Peyer's patch (tissue), 4 donors: ENCODE measurements at regions not wholly inside any gene's neighbourhood (a gene's known extent, or its start where the extent isn't known, plus 50 kb on each side); places are given as distances from the start of the nearest gene placed in this dataset.

Experiments
- CTCF ChIP-seq, 6 experiments: fragments of 450-650 bp in 4 of 6; fragments of 200-600 bp in 2 of 6; sonication (generic) in 1 of 6; IDR thresholded peaks; one replicate each; pipeline ENCODE4 v1.5.1; 2017 to 2019; ENCODE audit warnings: antibody characterized with exemption in 6 of 6, mild to moderate bottlenecking in 3 of 6, moderate library complexity in 1 of 6
- POLR2A ChIP-seq, 2 donors: fragments of 450-650 bp; IDR thresholded peaks; one replicate each; pipeline ENCODE4 v1.5.1; 2017; ENCODE audit warnings: antibody characterized with exemption in 2 of 2, mild to moderate bottlenecking in 2 of 2, moderate library complexity in 2 of 2

- TF ChIP-seq POLR2A (IDR thresholded peaks at IDR 0.05): no peak
- TF ChIP-seq CTCF (IDR thresholded peaks at IDR 0.05): no peak
Observed at GRCh38 chr9:89238424-89238823, 59.8 kb upstream of the SHC3 start.
